Pancreas (tissue), 10 donors: ENCODE measurements at regions not wholly inside any gene's neighbourhood (a gene's known extent, or its start where the extent isn't known, plus 50 kb on each side); places are given as distances from the start of the nearest gene placed in this dataset.
A peak's percentile ranks its signal among the peaks of the same experiment; 100 is the strongest.

Experiments
- ATAC-seq, 4 donors: fragments of 200-7000 bp; cut with Tn5 transposase; one replicate each; pipeline versions ENCODE4 v1.8.0 to v1.9.1; 2020; ENCODE audit warnings: mild to moderate bottlenecking in 4 of 4, moderate library complexity in 4 of 4
- DNase-seq, 6 donors: peaks; one replicate each; pipeline ENCODE4 v3.0.0-alpha.2; 2020
- FAIRE-seq: peaks from 2 replicates; lab custom pipeline; 2012; peaks lifted over from hg19 to GRCh38; lab: Jason Lieb, UNC
- H3K27ac ChIP-seq, 4 donors: fragments of 200-600 bp; sonication (generic); 1 replicate in 3 of 4; 2 replicates in 1 of 4; pipeline versions ENCODE4 v1.5.0 to v1.8.0; 2020
- H3K27me3 ChIP-seq, 4 donors: fragments of 200-600 bp; one replicate each; pipeline ENCODE4 v1.8.0; 2021
- H3K36me3 ChIP-seq, 3 donors: fragments of 200-600 bp; sonication (generic) in 1 of 3; one replicate each; pipeline versions ENCODE4 v1.5.0 to v1.8.0; 2020 to 2021
- H3K4me1 ChIP-seq, 3 donors: fragments of 200-600 bp; one replicate each; pipeline ENCODE4 v1.8.0; 2021
- H3K4me3 ChIP-seq, 4 donors: fragments of 200-600 bp; sonication (generic) in 2 of 4; one replicate each; pipeline versions ENCODE4 v1.5.0 to v1.8.0; 2020 to 2021
- H3K9me3 ChIP-seq, 4 donors: fragments of 200-600 bp; one replicate each; pipeline ENCODE4 v1.8.0; 2021
- WGBS, 2 donors: extraction: QIAGEN DNeasy Blood & Tissue Kit; methylation state at CpG; one replicate each; pipeline ENCODE4 v1.1.7; 2013; 5-methylcytosine and 5-hydroxymethylcytosine counted together
- intact Hi-C, 3 donors: fragments of 100-400 bp; cut with DNase I; formaldehyde crosslinking; loops; one replicate each; pipeline versions ENCODE4 v1.11.1 to v1.14.2; 2022
- TF ChIP-seq, protein P1 (sequence below), 4 donors: fragments of 200-600 bp; sonication (generic) in 3 of 4; IDR thresholded peaks; one replicate each; pipeline versions ENCODE4 v1.5.0 to v1.8.0; 2021; ENCODE audit warnings: antibody characterized with exemption in 4 of 4
- donor health status: healthy with polysubstance abuse.
- donor health status: DM: no; HTN: no; CAD: no; lungs with moderate emphysema.
- donor health status: DM: no; HTN: no; CAD: no.
- donor health status: control.
- donor health status: control.
- donor health status: Bipolar disorder and iron deficiency.
- donor health status: DM: yes; HTN: yes; CAD: no.
- donor health status: DM: no; HTN: no; CAD: no.
- donor health status: DM: no; HTN: no; CAD: no.
- donor health status: DM: yes; HTN: yes; CAD: no.

DNA sequence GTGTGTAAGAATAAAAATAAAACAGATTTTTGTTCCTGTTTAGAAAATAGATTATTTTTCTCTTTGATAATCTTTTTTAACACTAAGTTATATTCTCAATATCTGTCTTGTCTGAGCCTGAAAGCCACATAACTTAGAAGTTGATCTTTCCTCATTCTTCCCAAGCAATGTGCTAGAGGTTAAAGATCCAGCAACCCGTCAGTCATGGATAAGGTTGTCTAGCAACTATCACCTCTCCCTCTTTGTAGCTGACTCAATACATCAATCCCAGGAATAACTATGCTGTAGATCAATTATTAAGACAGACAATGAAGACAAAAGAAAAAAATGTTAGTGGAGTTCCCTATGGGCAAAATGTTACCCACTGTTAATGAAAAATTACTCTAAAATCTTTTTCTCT, 813.1 kb upstream of the CCDC179 start:
- DNase-seq (no peak), ATAC-seq (no peak), FAIRE-seq (no peak)
- Histone ChIP-seq H3K4me1 (no peaks in the 10 kb centered on the region), H3K27me3 (peaks cover 0 to 4% (median 0%) of the 10 kb centered on the region in 4 donors), H3K36me3 (no peaks in the 10 kb centered on the region), H3K9me3 (no peaks in the 10 kb centered on the region), H3K4me3 (no peak overlapping the region), H3K27ac (no peak overlapping the region)
- 15 to 22% methylated on average over 1 of the region's 1 CpG for WGBS, 2 donors
- intact Hi-C loops, result no loop called here
- TF ChIP-seq, protein P1, sequence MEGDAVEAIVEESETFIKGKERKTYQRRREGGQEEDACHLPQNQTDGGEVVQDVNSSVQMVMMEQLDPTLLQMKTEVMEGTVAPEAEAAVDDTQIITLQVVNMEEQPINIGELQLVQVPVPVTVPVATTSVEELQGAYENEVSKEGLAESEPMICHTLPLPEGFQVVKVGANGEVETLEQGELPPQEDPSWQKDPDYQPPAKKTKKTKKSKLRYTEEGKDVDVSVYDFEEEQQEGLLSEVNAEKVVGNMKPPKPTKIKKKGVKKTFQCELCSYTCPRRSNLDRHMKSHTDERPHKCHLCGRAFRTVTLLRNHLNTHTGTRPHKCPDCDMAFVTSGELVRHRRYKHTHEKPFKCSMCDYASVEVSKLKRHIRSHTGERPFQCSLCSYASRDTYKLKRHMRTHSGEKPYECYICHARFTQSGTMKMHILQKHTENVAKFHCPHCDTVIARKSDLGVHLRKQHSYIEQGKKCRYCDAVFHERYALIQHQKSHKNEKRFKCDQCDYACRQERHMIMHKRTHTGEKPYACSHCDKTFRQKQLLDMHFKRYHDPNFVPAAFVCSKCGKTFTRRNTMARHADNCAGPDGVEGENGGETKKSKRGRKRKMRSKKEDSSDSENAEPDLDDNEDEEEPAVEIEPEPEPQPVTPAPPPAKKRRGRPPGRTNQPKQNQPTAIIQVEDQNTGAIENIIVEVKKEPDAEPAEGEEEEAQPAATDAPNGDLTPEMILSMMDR (IDR thresholded peaks at IDR 0.05), result no peak

DNA sequence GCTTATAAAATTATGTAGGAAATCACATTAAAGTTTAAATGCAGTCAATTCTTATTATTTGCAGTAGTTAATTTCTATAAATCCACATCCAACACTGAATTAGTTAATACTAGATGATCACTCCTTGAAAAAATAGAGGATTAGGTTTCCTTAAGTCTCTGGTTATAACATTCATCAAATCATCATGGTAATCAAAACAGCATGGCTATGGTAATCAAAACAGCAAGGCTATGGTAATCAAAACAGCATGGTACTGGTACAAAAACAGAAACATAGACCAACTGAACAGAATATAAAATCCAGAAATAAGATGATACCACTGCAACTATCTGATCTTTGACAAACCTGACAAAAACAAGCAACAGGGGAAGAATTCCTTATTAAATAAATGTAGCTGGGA, 814.6 kb upstream of the CCDC179 start:
- H3K9me3 ChIP-seq, result no peaks in the 10 kb centered on the region
- intact Hi-C loops, result no loop called here
- H3K4me3 ChIP-seq, result no peak overlapping the region
- FAIRE-seq, result no peak
- no peak for DNase-seq
- H3K4me1 ChIP-seq, result no peaks in the 10 kb centered on the region
- no peak overlapping the region for H3K27ac ChIP-seq
- no peaks in the 10 kb centered on the region for H3K36me3 ChIP-seq
- ATAC-seq, result no peak
- H3K27me3 ChIP-seq, result no peaks in the 10 kb centered on the region
- TF ChIP-seq, protein P1 (IDR thresholded peaks at IDR 0.05), result no peak

DNA sequence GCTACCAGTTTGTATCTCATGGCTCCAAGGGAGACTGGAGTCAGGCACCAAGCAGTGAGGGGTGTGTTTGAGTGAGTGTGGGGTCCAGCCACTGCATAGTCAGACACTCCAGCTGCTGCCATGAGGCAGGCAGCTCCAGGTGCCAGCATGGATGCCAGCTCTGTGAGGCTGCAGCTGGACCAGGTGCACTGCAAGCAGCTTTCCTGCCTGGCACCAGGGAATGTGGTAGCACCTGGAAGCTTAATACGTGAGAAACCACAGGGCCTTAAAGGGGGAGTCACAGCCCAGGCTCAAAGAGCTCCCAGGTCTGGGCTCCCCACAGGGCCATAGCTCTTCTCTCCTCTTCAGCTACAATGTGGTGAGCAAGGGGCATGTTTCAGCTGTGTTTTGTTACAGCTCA, 817.8 kb upstream of the LUZP2 start:
- Histone ChIP-seq H3K27ac (no peak overlapping the region), H3K27me3 (no peaks in the 10 kb centered on the region), H3K4me3 (no peak overlapping the region), H3K9me3 (no peaks in the 10 kb centered on the region), H3K4me1 (no peaks in the 10 kb centered on the region), H3K36me3 (no peaks in the 10 kb centered on the region)
- no peak for ATAC-seq
- WGBS, 2 donors, result 68 to 69% methylated on average over 1 of the region's 1 CpG
- no peak for FAIRE-seq
- DNase-seq, result peak in 1 of 6 donors; percentile 28
- TF ChIP-seq, protein P1 (IDR thresholded peaks at IDR 0.05), result no peak
- intact Hi-C loops, result no loop called here

DNA sequence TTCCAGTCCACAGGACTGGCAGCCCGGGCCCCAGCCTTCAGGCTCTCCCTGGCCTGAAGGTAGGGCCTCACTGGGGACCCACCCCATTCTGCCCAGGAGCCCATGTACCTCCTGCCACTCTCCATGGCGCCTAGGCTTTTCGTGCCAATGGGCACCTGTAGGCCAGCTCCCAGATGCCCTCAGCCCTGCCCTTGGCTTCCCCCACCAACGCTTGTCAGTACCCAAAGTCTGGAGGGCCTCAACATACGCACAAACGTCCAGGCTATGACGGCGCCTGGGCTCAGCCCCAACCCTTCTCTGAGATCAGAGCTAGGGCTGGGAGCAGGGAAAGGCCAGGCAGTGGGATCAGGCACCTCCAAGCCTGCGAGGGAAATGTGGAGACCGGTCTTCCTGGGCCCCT, 816.9 kb upstream of the LUZP2 start:
- DNase-seq, result peak in 1 of 6 donors; percentile 34
- H3K9me3 ChIP-seq, result no peaks in the 10 kb centered on the region
- 86 to 94% methylated on average over 10 of the region's 10 CpGs for WGBS, 2 donors
- no peak for FAIRE-seq
- no peaks in the 10 kb centered on the region for H3K4me1 ChIP-seq
- no peaks in the 10 kb centered on the region for H3K36me3 ChIP-seq
- no peak overlapping the region for H3K27ac ChIP-seq
- ATAC-seq, result no peak
- H3K27me3 ChIP-seq, result no peaks in the 10 kb centered on the region
- TF ChIP-seq, protein P1 (IDR thresholded peaks at IDR 0.05), result no peak
- intact Hi-C loops, result no loop called here
- H3K4me3 ChIP-seq, result no peak overlapping the region

DNA sequence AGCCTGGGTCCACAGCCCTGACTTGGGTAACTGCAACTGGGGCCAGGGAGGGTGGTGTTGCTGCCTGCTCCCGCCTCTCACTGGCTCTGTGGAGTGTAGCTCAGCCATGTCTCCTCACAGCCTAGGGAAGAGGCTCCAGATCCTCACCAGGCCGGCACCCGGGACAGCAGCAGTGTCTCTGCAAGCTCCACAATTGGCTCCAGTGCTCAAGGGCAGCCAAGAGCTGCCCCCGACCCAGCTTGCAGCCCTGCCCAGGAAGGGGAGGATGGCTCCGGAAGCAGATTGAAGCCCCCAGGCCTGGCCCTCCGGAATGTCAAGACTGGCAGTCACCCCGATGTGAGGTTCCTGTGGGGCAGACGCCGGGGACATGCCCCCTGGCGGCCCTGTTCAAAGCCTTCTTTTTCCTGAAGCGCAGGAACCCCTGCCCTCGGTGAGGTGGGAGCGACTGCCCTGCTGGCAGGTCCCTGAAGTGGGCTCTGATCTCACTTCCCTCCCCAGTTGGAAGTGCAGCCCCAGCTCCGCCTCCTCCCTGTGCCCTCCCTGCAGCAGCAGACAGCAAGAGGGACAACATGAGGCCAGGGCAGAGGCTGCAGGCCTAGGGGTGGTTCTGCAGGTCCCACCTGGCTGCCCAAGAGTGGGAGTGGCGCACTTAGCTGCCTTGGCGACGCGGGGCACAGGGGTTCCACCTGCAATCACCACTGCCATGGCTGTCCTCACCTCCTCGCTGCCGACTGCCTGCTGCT, 816.2 kb upstream of the LUZP2 start:
- intact Hi-C loops, result no loop called here
- no peak for FAIRE-seq
- Histone ChIP-seq H3K4me3 (no peak overlapping the region), H3K4me1 (no peaks in the 10 kb centered on the region), H3K36me3 (no peaks in the 10 kb centered on the region), H3K27ac (no peak overlapping the region), H3K27me3 (no peaks in the 10 kb centered on the region), H3K9me3 (no peaks in the 10 kb centered on the region)
- WGBS, 2 donors, result 86 to 95% methylated on average over 20 of the region's 20 CpGs
- TF ChIP-seq, protein P1 (IDR thresholded peaks at IDR 0.05), result no peak
- no peak for ATAC-seq
- peak in 1 of 6 donors; percentile 66 for DNase-seq
